ENCODE measurements at regions not wholly inside any gene's neighbourhood (a gene's known extent, or its start where the extent isn't known, plus 50 kb on each side); places are given as distances from the start of the nearest gene placed in this dataset.

- TF ChIP-seq CTCF (IDR thresholded peaks at IDR 0.05), result no peak
These were observed 406.2 kb downstream of the METTL15 start for GRCh38 chr11:28514391-28514790.

GRCh38 chr11:28512143-28512756 lies 404.1 kb downstream of the METTL15 start:
- TF ChIP-seq CTCF (IDR thresholded peaks at IDR 0.05), result no peak

GRCh38 chr11:28505232-28505631 lies 397.0 kb downstream of the METTL15 start:
- TF ChIP-seq CTCF (IDR thresholded peaks at IDR 0.05), result no peak

- TF ChIP-seq CTCF (IDR thresholded peaks at IDR 0.05), result no peak
These were observed 396.4 kb downstream of the METTL15 start for GRCh38 chr11:28504555-28505110.

GRCh38 chr11:28495333-28495732 lies 387.1 kb downstream of the METTL15 start:
- no peak for TF ChIP-seq CTCF (IDR thresholded peaks at IDR 0.05)

DNA sequence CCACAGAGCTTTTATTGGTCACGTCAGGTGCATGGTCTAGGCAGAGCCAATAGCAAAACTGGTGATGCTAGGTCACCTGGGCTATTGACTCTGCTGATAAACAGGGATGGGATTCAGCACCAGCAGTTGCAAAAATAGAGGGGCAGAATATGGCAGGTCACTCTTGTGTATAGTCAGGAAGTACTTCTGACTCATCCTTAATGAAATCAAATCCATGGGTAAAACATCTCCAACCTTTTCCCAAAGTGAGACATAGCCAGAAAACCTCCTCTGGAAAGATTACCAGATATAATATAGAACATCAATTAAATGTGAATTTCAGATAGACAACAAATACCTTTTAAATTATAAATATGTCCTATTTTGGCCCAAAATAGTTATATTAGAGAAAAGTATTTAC lies 383.2 kb downstream of the METTL15 start:
- no peak for TF ChIP-seq CTCF (IDR thresholded peaks at IDR 0.05)

- no peak for TF ChIP-seq CTCF (IDR thresholded peaks at IDR 0.05)
These were observed 382.7 kb downstream of the METTL15 start for GRCh38 chr11:28490773-28491382.

All from LNCAP (cell line).